GM23338 (cell line): ENCODE measurements at regions not wholly inside any gene's neighbourhood (a gene's known extent, or its start where the extent isn't known, plus 50 kb on each side); places are given as distances from the start of the nearest gene placed in this dataset.

Experiments
- ATAC-seq: fragments of 200-7000 bp; cut with Tn5 transposase; 3 replicates; pipeline ENCODE4 v1.9.1; 2020
- DNase-seq: peaks from one replicate; pipeline ENCODE4 v3.0.0-alpha.2; 2015; ENCODE audit warnings: low spot score
- H2AFZ ChIP-seq: fragments of 200-600 bp; sonication (generic); 2 replicates; pipeline ENCODE4 v1.8.0; 2016; ENCODE audit warnings: antibody characterized with exemption, mild to moderate bottlenecking, moderate library complexity
- H3F3A ChIP-seq: fragments of 200-600 bp; sonication (generic); replicated peaks from 2 replicates; pipeline ENCODE4 v1.8.0; 2017; ENCODE audit warnings: antibody characterized with exemption, mixed run types, low read depth
- H3K27ac ChIP-seq: fragments of 200-600 bp; sonication (generic); 2 replicates; pipeline ENCODE4 v1.6.1; 2016; ENCODE audit warnings: low read depth
- H3K27me3 ChIP-seq: fragments of 200-600 bp; sonication (generic); 2 replicates; pipeline ENCODE4 v1.8.0; 2016; ENCODE audit warnings: mild to moderate bottlenecking, mixed run types, moderate library complexity; ENCODE audit not compliant: insufficient read depth
- H3K36me3 ChIP-seq: fragments of 200-600 bp; sonication (generic); 2 replicates; pipeline ENCODE4 v1.8.0; 2016; ENCODE audit warnings: mild to moderate bottlenecking; ENCODE audit not compliant: insufficient read depth
- H3K4me1 ChIP-seq: fragments of 200-600 bp; sonication (generic); 2 replicates; pipeline ENCODE4 v1.8.0; 2016; ENCODE audit warnings: mild to moderate bottlenecking, moderate library complexity; ENCODE audit not compliant: insufficient read depth
- H3K4me2 ChIP-seq: fragments of 200-600 bp; sonication (generic); 2 replicates; pipeline ENCODE4 v1.7.1; 2017; ENCODE audit warnings: mixed run types
- H3K4me3 ChIP-seq: fragments of 200-600 bp; sonication (generic); 2 replicates; pipeline ENCODE4 v1.6.1; 2016; ENCODE audit warnings: mixed run types
- H3K79me2 ChIP-seq: fragments of 200-600 bp; sonication (generic); replicated peaks from 2 replicates; pipeline ENCODE4 v1.8.0; 2017; ENCODE audit warnings: mild to moderate bottlenecking; ENCODE audit not compliant: insufficient read depth
- H3K9me2 ChIP-seq: fragments of 200-600 bp; sonication (generic); 2 replicates; pipeline ENCODE4 v1.8.0; 2017; ENCODE audit not compliant: insufficient read depth
- H4K20me1 ChIP-seq: fragments of 200-600 bp; sonication (generic); replicated peaks from 2 replicates; pipeline ENCODE4 v1.8.0; 2017; ENCODE audit warnings: mild to moderate bottlenecking; ENCODE audit not compliant: insufficient read depth
- H3K27ac Mint-ChIP-seq: 2 replicates; pipeline ENCODE4 v1.8.0; 2020; ENCODE audit warnings: inconsistent platforms, mild to moderate bottlenecking, moderate library complexity, mixed read lengths
- H3K27me3 Mint-ChIP-seq: 3 replicates; pipeline ENCODE4 v1.8.0; 2022; ENCODE audit warnings: low read depth, mild to moderate bottlenecking, moderate library complexity, mixed read lengths, inconsistent platforms; ENCODE audit not compliant: insufficient read depth, poor library complexity
- H3K36me3 Mint-ChIP-seq: 3 replicates; pipeline ENCODE4 v1.8.0; 2021; ENCODE audit warnings: low read depth, mild to moderate bottlenecking, inconsistent platforms, moderate library complexity, mixed read lengths
- H3K4me1 Mint-ChIP-seq: 3 replicates; pipeline ENCODE4 v1.8.0; 2020; ENCODE audit warnings: mild to moderate bottlenecking, inconsistent platforms, mixed read lengths
- H3K4me3 Mint-ChIP-seq: 3 replicates; pipeline ENCODE4 v1.8.0; 2021; ENCODE audit warnings: moderate library complexity, mild to moderate bottlenecking, inconsistent platforms, mixed read lengths
- H3K9me3 Mint-ChIP-seq: 3 replicates; pipeline ENCODE4 v1.8.0; 2020; ENCODE audit warnings: moderate library complexity, mild to moderate bottlenecking, inconsistent platforms, mixed read lengths
- CREB1 ChIP-seq: fragments of 250-450 bp; sonication (Bioruptor Pico); IDR thresholded peaks from 2 replicates; pipeline ENCODE4 v1.5.0; 2020; ENCODE audit warnings: low read depth, mild to moderate bottlenecking, moderate library complexity
- CTCF ChIP-seq, 2 experiments: fragments of 200-600 bp in 1 of 2; sonication (generic) in 1 of 2; conservative IDR thresholded peaks; 2 replicates each; pipeline versions ENCODE4 v1.5.1 to v1.6.1; 2016 to 2017; ENCODE audit warnings: antibody characterized with exemption in 2 of 2, low read depth in 2 of 2, mild to moderate bottlenecking in 2 of 2, moderate library complexity in 1 of 2
- EZH2 ChIP-seq: fragments of 200-600 bp; sonication (generic); IDR thresholded peaks from one replicate; pipeline ENCODE4 v1.8.0; 2017; ENCODE audit warnings: antibody characterized with exemption, mild to moderate bottlenecking, low read depth; ENCODE audit not compliant: unreplicated experiment
- JUNB ChIP-seq: IDR thresholded peaks from one replicate; pipeline ENCODE4 v1.6.1; 2016; ENCODE audit warnings: antibody characterized with exemption; ENCODE audit not compliant: unreplicated experiment
- NANOG ChIP-seq: IDR thresholded peaks from 2 replicates; pipeline ENCODE4 v1.6.1; 2016; ENCODE audit warnings: antibody characterized with exemption, borderline replicate concordance
- POLR2AphosphoS5 ChIP-seq: IDR thresholded peaks from 2 replicates; pipeline ENCODE4 v1.6.1; 2016; ENCODE audit warnings: antibody characterized with exemption, low read depth
- STAT1 ChIP-seq: IDR thresholded peaks from one replicate; pipeline ENCODE4 v1.6.1; 2016; ENCODE audit warnings: antibody characterized with exemption; ENCODE audit not compliant: unreplicated experiment
- ZNF114 ChIP-seq: fragments of 250-450 bp; sonication (Bioruptor Pico); IDR thresholded peaks from 2 replicates; pipeline ENCODE4 v1.5.0; 2020; ENCODE audit warnings: mild to moderate bottlenecking, moderate library complexity
- ZNF331 ChIP-seq: fragments of 250-450 bp; sonication (Bioruptor Pico); IDR thresholded peaks from 2 replicates; pipeline ENCODE4 v1.5.0; 2020; ENCODE audit warnings: low read depth, mild to moderate bottlenecking, moderate library complexity
- ZNF462 ChIP-seq: fragments of 250-450 bp; sonication (Bioruptor Pico); IDR thresholded peaks from 2 replicates; pipeline ENCODE4 v1.5.0; 2020; ENCODE audit warnings: mild to moderate bottlenecking, moderate library complexity

- TF ChIP-seq ZNF462 (CRISPR knock-in tag) (no peak), POLR2AphosphoS5 (no peak), ZNF114 (no peak), CTCF (conservative IDR thresholded peaks at IDR 0.05; ENCODE audit: low read depth in 2 of 2) (no peak), JUNB (no peak)
Measured at GRCh38 chr5:26231316-26231715, 807.1 kb downstream of the CDH9 start (continued).

- no peak overlapping the region for H3K27ac Mint-ChIP-seq
- Histone ChIP-seq H3K27me3 (no peaks in the 10 kb centered on the region), H3K9me2 (no peaks in the 10 kb centered on the region), H3K36me3 (no peaks in the 10 kb centered on the region), H3K4me2 (no peak overlapping the region), H3K79me2 (no peaks in the 10 kb centered on the region), H4K20me1 (no peaks in the 10 kb centered on the region), H3K4me3 (no peak overlapping the region), H3K4me1 (no peaks in the 10 kb centered on the region), H3F3A (no peaks in the 10 kb centered on the region), H2AFZ (no peak overlapping the region), H3K27ac (no peak overlapping the region)
- peaks cover 8% of the 10 kb centered on the region for H3K27me3 Mint-ChIP-seq
- H3K4me3 Mint-ChIP-seq, result no peak overlapping the region
- peaks cover 69% of the 10 kb centered on the region for H3K9me3 Mint-ChIP-seq
- ATAC-seq (no peak), DNase-seq (no peak)
- peaks cover 45% of the 10 kb centered on the region for H3K36me3 Mint-ChIP-seq
- no peaks in the 10 kb centered on the region for H3K4me1 Mint-ChIP-seq
- TF ChIP-seq CTCF (conservative IDR thresholded peaks at IDR 0.05; ENCODE audit: low read depth in 2 of 2), result no peak
- no peak for TF ChIP-seq NANOG
- TF ChIP-seq CREB1, result no peak
- TF ChIP-seq STAT1, result no peak
- TF ChIP-seq ZNF331 (CRISPR knock-in tag), result no peak
- no peak for TF ChIP-seq EZH2
Measured at GRCh38 chr5:26229848-26230247, 808.5 kb downstream of the CDH9 start.
